Glutamatergic neuron (in vitro differentiated cells): ENCODE measurements at regions not wholly inside any gene's neighbourhood (a gene's known extent, or its start where the extent isn't known, plus 50 kb on each side); places are given as distances from the start of the nearest gene placed in this dataset.

Source experiments
- DNase-seq: peaks from one replicate; pipeline ENCODE4 v3.0.0; 2022
- H3K27ac Mint-ChIP-seq: one replicate; pipeline ENCODE4 v1.8.0; 2020; ENCODE audit warnings: mild to moderate bottlenecking, mixed read lengths, inconsistent platforms; ENCODE audit not compliant: unreplicated experiment
- H3K27me3 Mint-ChIP-seq: one replicate; pipeline ENCODE4 v1.8.0; 2020; ENCODE audit warnings: mild to moderate bottlenecking, moderate library complexity, mixed read lengths, inconsistent platforms; ENCODE audit not compliant: unreplicated experiment
- H3K36me3 Mint-ChIP-seq: one replicate; pipeline ENCODE4 v1.8.0; 2020; ENCODE audit warnings: mild to moderate bottlenecking, mixed read lengths, inconsistent platforms; ENCODE audit not compliant: unreplicated experiment
- H3K4me1 Mint-ChIP-seq: one replicate; pipeline ENCODE4 v1.8.0; 2020; ENCODE audit warnings: mild to moderate bottlenecking, low read depth, mixed read lengths, inconsistent platforms; ENCODE audit not compliant: unreplicated experiment
- H3K4me3 Mint-ChIP-seq: one replicate; pipeline ENCODE4 v1.8.0; 2020; ENCODE audit warnings: mild to moderate bottlenecking, mixed read lengths, inconsistent platforms; ENCODE audit not compliant: unreplicated experiment
- H3K9me3 Mint-ChIP-seq: one replicate; pipeline ENCODE4 v1.8.0; 2020; ENCODE audit warnings: mild to moderate bottlenecking, moderate library complexity, mixed read lengths, inconsistent platforms; ENCODE audit not compliant: unreplicated experiment
- TF ChIP-seq, protein P1 (sequence below): fragments of 200-600 bp; sonication (generic); IDR thresholded peaks from one replicate; pipeline ENCODE4 v1.5.0; 2021; ENCODE audit not compliant: partially characterized antibody, unreplicated experiment

- H3K4me3 Mint-ChIP-seq: no peak overlapping the region
- H3K27ac Mint-ChIP-seq: peak overlapping the region; percentile 63
- peaks cover 23% of the 10 kb centered on the region for H3K4me1 Mint-ChIP-seq
- H3K9me3 Mint-ChIP-seq: no peaks in the 10 kb centered on the region
- H3K36me3 Mint-ChIP-seq: no peaks in the 10 kb centered on the region
- no peak for DNase-seq
- H3K27me3 Mint-ChIP-seq: no peaks in the 10 kb centered on the region
- TF ChIP-seq, protein P1, sequence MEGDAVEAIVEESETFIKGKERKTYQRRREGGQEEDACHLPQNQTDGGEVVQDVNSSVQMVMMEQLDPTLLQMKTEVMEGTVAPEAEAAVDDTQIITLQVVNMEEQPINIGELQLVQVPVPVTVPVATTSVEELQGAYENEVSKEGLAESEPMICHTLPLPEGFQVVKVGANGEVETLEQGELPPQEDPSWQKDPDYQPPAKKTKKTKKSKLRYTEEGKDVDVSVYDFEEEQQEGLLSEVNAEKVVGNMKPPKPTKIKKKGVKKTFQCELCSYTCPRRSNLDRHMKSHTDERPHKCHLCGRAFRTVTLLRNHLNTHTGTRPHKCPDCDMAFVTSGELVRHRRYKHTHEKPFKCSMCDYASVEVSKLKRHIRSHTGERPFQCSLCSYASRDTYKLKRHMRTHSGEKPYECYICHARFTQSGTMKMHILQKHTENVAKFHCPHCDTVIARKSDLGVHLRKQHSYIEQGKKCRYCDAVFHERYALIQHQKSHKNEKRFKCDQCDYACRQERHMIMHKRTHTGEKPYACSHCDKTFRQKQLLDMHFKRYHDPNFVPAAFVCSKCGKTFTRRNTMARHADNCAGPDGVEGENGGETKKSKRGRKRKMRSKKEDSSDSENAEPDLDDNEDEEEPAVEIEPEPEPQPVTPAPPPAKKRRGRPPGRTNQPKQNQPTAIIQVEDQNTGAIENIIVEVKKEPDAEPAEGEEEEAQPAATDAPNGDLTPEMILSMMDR: no peak
Observed at GRCh38 chr12:91273560-91273959, 90.9 kb upstream of the DCN start.

DNA sequence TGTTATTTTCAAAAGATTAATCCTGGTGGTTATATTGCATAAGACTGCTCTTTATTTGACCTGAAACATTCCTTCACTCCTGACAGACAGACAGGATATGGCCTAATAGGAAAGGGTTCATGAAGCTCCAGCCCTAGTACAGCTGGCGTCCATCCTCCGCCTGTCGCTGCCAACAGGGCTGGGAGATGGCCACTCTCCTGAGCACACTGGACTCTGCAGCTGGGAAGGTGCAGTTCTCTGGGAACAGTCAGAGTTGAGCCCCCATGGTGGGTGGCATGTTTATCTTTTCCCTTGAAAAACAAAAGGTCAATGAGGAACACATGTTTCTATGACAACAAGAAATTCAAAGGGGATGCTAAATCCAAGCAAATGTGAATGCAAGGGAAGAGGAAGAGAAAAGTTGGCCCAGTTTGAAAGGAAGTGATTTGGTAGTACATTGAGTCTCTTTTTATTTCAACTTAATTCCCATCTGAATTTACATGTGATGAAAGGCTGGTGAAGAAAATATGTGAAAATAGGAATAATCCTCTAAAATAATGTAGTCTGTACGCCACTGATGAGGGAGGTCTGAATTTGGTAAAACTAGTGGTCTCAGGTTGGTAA, 89.9 kb upstream of the DCN start:
- H3K36me3 Mint-ChIP-seq: no peaks in the 10 kb centered on the region
- no peak overlapping the region for H3K4me3 Mint-ChIP-seq
- TF ChIP-seq, protein P1: no peak
- no peak for DNase-seq
- no peaks in the 10 kb centered on the region for H3K9me3 Mint-ChIP-seq
- H3K27ac Mint-ChIP-seq: no peak overlapping the region
- no peaks in the 10 kb centered on the region for H3K27me3 Mint-ChIP-seq
- peaks cover 23% of the 10 kb centered on the region for H3K4me1 Mint-ChIP-seq

DNA sequence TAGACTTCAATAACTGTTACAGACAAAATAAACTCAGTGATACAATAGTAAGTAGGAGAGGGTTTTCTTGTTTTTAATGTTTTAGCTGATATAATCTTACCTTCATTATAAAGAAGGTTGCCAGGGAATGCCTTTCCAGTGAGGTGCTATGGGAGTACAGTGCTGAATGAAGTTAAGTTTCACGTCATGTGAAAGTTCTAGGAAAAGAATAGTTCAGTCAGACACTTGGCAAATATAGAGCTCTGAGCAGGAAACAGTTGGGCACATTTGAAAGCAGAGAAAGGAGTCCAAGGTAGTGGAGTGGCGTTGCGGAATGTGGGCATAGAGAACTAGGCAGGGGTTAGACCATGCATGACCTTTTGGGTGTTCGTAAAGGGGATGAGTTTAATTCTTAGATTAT, 88.6 kb upstream of the DCN start:
- no peak for DNase-seq

DNA sequence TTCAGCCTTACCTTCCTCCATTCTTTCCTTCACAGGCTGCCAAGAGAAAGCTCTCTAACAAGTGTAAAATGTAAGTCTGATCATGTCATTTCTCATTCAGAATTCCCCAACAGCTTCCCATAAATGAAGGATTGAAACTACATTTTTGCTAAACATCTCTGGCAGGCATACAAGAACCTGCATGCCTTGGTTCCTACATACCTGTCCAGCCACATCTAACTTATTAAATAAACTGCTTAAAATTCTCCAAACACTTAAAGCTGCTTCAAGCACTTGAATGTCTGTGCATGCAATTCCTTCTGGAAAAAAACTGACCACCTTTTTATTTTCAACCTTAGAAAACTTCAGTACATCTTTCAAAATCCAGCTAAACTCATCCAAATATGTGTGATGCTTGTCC, 84.4 kb upstream of the DCN start:
- Mint-ChIP-seq H3K27me3 (no peaks in the 10 kb centered on the region), H3K36me3 (no peaks in the 10 kb centered on the region), H3K27ac (no peak overlapping the region), H3K4me3 (no peak overlapping the region), H3K4me1 (peaks cover 2% of the 10 kb centered on the region), H3K9me3 (no peaks in the 10 kb centered on the region)
- TF ChIP-seq, protein P1: no peak
- no peak for DNase-seq

More for the DNA sequence above, 88.6 kb upstream of the DCN start:
- Mint-ChIP-seq H3K9me3 (no peaks in the 10 kb centered on the region), H3K36me3 (no peaks in the 10 kb centered on the region), H3K4me1 (peaks cover 16% of the 10 kb centered on the region), H3K4me3 (no peak overlapping the region), H3K27me3 (no peaks in the 10 kb centered on the region), H3K27ac (no peak overlapping the region)
- TF ChIP-seq, protein P1: no peak

DNA sequence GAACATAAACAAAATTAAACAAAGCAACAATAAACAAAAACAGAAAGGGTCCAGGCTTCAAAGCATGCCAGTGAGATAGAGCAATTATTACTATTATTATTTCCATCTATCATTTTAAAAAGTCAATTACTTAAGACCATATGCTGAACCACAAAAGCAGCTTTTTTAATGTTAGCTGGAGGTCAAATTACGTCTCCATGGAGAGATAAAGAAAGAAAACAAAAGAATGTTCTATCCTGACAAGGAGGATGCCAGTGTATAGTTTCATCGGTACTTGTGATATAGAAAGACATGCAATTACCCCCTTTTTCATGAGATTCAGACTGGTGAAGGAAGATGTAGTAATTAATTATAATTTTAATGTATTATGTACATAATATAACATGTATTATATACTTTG, 81.6 kb upstream of the DCN start:
- Mint-ChIP-seq H3K4me3 (no peak overlapping the region), H3K27ac (no peak overlapping the region), H3K4me1 (peaks cover 2% of the 10 kb centered on the region), H3K27me3 (peaks cover 4% of the 10 kb centered on the region), H3K36me3 (no peaks in the 10 kb centered on the region), H3K9me3 (no peaks in the 10 kb centered on the region)
- DNase-seq: no peak
- TF ChIP-seq, protein P1: no peak
